OCI-LY3 (cell line): ENCODE measurements at regions not wholly inside any gene's neighbourhood (a gene's known extent, or its start where the extent isn't known, plus 50 kb on each side); places are given as distances from the start of the nearest gene placed in this dataset.

Source experiments
- EZH2phosphoT487 ChIP-seq: fragments of 200-600 bp; shearing (Covaris generic); IDR thresholded peaks from 2 replicates; pipeline ENCODE4 v1.6.1; 2018; ENCODE audit warnings: antibody characterized with exemption, mixed run types, low read depth
- TF ChIP-seq, protein P1 (sequence below): fragments of 200-600, 300-600 bp; sonication (generic); IDR thresholded peaks from 2 replicates; pipeline ENCODE4 v1.5.1; 2014; ENCODE audit warnings: antibody characterized with exemption, low read length, low read depth

DNA sequence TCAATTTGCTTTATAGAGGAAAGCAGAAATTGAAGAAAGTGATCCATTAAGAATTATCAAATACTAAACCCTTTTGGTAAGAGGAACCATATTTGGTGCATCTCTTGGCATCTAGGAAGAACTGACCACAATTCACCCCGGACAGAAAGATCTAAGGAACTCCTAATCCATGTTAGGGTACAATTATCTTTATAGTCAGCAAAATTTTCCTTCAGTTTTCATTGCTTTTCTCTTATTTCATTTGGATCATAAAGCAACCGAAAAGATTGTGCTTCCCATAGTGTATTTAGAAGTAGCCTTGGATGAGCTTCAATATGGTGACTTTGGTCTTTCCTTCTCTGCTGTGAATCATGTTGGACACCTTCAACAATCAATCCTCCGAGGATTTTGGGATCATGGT is 50.1 kb upstream of the IGFBP5 start:
- TF ChIP-seq, protein P1, sequence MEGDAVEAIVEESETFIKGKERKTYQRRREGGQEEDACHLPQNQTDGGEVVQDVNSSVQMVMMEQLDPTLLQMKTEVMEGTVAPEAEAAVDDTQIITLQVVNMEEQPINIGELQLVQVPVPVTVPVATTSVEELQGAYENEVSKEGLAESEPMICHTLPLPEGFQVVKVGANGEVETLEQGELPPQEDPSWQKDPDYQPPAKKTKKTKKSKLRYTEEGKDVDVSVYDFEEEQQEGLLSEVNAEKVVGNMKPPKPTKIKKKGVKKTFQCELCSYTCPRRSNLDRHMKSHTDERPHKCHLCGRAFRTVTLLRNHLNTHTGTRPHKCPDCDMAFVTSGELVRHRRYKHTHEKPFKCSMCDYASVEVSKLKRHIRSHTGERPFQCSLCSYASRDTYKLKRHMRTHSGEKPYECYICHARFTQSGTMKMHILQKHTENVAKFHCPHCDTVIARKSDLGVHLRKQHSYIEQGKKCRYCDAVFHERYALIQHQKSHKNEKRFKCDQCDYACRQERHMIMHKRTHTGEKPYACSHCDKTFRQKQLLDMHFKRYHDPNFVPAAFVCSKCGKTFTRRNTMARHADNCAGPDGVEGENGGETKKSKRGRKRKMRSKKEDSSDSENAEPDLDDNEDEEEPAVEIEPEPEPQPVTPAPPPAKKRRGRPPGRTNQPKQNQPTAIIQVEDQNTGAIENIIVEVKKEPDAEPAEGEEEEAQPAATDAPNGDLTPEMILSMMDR = no peak
- TF ChIP-seq EZH2phosphoT487 = no peak
